ENCODE measurements at regions not wholly inside any gene's neighbourhood (a gene's known extent, or its start where the extent isn't known, plus 50 kb on each side); places are given as distances from the start of the nearest gene placed in this dataset.

DNA sequence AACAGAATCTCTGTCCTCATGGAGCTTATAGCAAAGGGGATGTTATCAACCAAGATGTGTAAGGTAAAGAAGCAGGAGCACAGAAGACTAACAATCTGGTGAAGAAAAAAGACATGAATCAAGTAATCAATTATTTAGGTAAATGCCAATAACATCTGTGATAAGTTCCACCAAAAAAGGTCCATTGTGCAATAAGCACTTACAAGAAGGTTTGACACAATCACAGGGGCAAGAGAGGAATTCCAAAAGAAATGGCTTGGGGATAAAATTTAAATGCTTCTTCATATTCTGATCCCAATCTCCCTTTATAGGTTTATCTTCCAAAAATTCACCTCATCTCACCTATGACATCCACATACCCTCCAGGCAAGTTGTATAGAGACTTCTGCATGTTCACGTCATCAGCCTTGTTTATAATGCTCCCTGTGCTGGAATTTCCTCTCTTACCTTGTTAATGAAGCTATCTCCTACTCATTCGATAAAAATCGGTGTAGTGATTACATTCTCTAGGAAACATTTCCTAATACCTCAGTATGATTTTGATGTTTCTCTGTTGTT, 53.6 kb upstream of the DPT start:
- H3K4me1 ChIP-seq (ENCODE audit: insufficient read depth, insufficient read length): no peaks in the 10 kb centered on the region
- no peak for DNase-seq (ENCODE audit: low read depth, low spot score)
- H3K9me3 ChIP-seq (ENCODE audit: insufficient read depth, low read length): no peaks in the 10 kb centered on the region
- no peak overlapping the region for H3K4me3 ChIP-seq (ENCODE audit: insufficient read length, low read depth)
- H3K27me3 ChIP-seq (ENCODE audit: insufficient read depth, insufficient read length): no peaks in the 10 kb centered on the region
- TF ChIP-seq YY1 (IDR thresholded peaks at IDR 0.05; ENCODE audit: insufficient read depth, insufficient read length) (no peak), SUZ12 (IDR thresholded peaks at IDR 0.05; ENCODE audit: extremely low read depth, insufficient read depth, insufficient read length) (no peak), ZNF274 (IDR thresholded peaks at IDR 0.05; ENCODE audit: low read depth, low read length) (no peak)
- no peaks in the 10 kb centered on the region for H3K36me3 ChIP-seq (ENCODE audit: insufficient read depth, insufficient read length, low read length)
- H3K9ac ChIP-seq (ENCODE audit: insufficient read length, low read depth): no peak overlapping the region

DNA sequence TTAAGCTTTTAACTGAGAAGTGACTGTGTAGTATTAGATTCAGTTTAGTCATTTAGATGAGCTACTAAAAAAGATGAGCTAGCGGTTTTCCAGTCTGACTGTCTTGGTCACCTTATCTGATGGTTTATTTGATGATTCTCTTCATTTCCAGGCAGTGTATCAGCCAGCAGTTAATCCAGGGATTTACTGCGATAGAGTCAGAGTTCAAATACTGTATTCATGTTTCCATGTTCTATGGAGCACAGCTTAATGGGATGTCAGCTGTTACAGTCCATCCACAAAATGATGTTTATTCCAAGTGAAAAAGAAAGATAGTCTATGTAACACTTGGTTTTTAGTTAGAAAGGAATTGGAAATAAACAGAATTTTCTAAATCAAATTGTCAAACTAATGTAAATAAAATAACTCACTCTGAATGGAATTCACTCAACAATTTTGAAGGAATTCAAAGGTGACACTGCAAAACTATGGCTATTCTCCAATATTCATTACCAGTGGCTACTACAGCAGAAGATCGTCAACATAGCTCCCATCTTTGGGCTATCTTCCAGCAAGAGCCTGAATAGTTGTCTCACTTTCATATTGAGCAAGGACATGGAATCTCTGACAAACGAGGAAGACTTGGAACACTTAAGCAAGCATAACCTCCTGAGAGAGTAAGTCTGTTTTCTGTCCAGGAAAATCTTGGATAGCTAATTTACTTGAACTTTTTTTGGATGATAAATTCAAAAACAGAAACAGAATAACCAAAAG, 54.6 kb upstream of the DPT start:
- Histone ChIP-seq H3K9ac (ENCODE audit: insufficient read length, low read depth) (no peak overlapping the region), H3K36me3 (ENCODE audit: insufficient read depth, insufficient read length, low read length) (no peaks in the 10 kb centered on the region), H3K9me3 (ENCODE audit: insufficient read depth, low read length) (no peaks in the 10 kb centered on the region), H3K4me3 (ENCODE audit: insufficient read length, low read depth) (no peak overlapping the region), H3K27me3 (ENCODE audit: insufficient read depth, insufficient read length) (no peaks in the 10 kb centered on the region), H3K4me1 (ENCODE audit: insufficient read depth, insufficient read length) (no peaks in the 10 kb centered on the region)
- TF ChIP-seq SUZ12 (IDR thresholded peaks at IDR 0.05; ENCODE audit: extremely low read depth, insufficient read depth, insufficient read length) (no peak), YY1 (IDR thresholded peaks at IDR 0.05; ENCODE audit: insufficient read depth, insufficient read length) (no peak)
- no peak for DNase-seq (ENCODE audit: low read depth, low spot score)

DNA sequence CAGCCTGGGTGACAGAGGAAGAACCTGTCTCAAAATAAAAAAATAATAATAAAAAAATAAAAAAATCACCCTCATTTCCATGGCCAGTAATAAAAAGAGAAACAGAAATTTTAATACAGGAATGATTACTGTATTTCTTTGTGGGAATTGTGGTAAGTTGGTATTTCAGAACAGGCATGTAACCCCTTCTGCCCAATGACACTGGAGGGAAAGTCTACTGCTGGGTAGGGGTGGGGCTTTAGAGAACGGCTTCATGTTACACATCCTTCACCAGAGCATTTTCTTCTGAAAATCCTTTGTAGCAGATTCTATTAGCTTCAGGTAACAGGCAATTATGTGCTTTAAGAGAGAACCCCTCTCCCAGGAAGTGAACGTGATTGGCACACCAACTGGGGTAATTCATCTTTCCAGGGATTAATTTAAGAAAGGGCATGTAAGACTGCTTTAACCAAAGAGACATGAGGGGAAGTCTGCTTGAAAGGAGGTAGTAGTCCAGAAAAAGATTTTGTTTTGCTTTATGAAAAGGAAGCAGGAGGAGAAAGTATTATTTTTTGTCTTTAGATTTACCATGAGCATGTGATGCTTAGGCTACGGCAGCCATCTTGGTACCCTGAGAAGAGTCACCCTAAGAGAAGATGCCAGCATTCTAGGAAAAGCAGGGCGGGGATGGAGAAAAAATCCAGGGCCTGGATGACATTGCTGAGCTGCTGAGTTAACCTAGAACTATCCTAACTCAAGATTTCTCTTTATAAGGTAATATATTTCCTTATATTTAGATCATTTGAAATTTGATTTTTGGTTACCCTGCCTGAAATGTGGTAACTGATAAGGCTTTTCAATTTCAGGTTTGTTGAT, 57.7 kb upstream of the DPT start:
- no peaks in the 10 kb centered on the region for H3K4me1 ChIP-seq (ENCODE audit: insufficient read depth, insufficient read length)
- no peaks in the 10 kb centered on the region for H3K36me3 ChIP-seq (ENCODE audit: insufficient read depth, insufficient read length, low read length)
- DNase-seq (ENCODE audit: low read depth, low spot score): no peak
- H3K27me3 ChIP-seq (ENCODE audit: insufficient read depth, insufficient read length): no peaks in the 10 kb centered on the region
- H3K9me3 ChIP-seq (ENCODE audit: insufficient read depth, low read length): no peaks in the 10 kb centered on the region
- H3K9ac ChIP-seq (ENCODE audit: insufficient read length, low read depth): no peak overlapping the region
- TF ChIP-seq ZNF274 (IDR thresholded peaks at IDR 0.05; ENCODE audit: low read depth, low read length) (no peak), SUZ12 (IDR thresholded peaks at IDR 0.05; ENCODE audit: extremely low read depth, insufficient read depth, insufficient read length) (no peak), YY1 (IDR thresholded peaks at IDR 0.05; ENCODE audit: insufficient read depth, insufficient read length) (no peak)
- no peak overlapping the region for H3K4me3 ChIP-seq (ENCODE audit: insufficient read length, low read depth)

DNA sequence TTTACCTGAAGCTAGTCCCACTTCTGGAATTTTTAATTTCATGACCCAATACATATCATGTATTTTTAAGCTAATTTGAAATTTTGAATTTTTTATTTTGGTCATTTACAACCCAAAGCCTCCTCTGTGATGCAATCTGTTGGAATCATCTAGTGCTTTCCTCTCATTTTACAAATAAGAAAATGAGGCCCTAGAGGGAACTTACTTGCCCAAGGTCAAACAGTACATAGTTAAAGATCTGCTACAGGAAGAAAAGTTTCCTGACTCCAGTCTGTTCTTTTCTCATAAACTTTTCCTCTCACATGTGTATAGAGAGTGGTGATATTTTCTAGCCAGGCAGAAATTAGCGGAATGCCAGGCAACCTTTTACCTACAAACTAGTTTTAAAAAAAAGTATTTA, 59.3 kb upstream of the DPT start:
- DNase-seq (ENCODE audit: low read depth, low spot score): no peak
- no peaks in the 10 kb centered on the region for H3K4me1 ChIP-seq (ENCODE audit: insufficient read depth, insufficient read length)

DNA sequence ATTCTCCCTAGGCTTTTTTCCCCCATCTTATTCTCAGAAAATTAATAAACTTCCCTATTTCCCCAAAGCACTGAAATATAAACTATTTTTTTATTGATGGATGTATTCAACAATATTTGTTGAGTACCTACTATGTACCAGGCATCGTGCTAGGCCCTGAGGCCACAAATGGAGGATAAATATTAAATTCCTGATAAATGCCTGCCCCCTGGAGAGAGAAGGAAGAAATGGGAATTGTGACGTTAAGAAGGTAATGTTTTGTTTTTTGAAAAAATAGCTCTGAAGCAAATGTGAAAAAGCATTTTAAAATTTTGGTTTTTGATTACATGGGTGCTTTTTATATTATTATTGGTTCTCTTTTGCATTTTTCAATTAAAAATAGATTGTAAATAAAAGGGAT, 60.5 kb upstream of the DPT start:
- Histone ChIP-seq H3K36me3 (ENCODE audit: insufficient read depth, insufficient read length, low read length) (no peaks in the 10 kb centered on the region), H3K9me3 (ENCODE audit: insufficient read depth, low read length) (no peaks in the 10 kb centered on the region), H3K4me3 (ENCODE audit: insufficient read length, low read depth) (no peak overlapping the region), H3K27me3 (ENCODE audit: insufficient read depth, insufficient read length) (no peaks in the 10 kb centered on the region), H3K9ac (ENCODE audit: insufficient read length, low read depth) (no peak overlapping the region), H3K4me1 (ENCODE audit: insufficient read depth, insufficient read length) (no peaks in the 10 kb centered on the region)
- DNase-seq (ENCODE audit: low read depth, low spot score): no peak
- TF ChIP-seq YY1 (IDR thresholded peaks at IDR 0.05; ENCODE audit: insufficient read depth, insufficient read length) (no peak), ZNF274 (IDR thresholded peaks at IDR 0.05; ENCODE audit: low read depth, low read length) (no peak), SUZ12 (IDR thresholded peaks at IDR 0.05; ENCODE audit: extremely low read depth, insufficient read depth, insufficient read length) (no peak)

More for the DNA sequence above, 59.3 kb upstream of the DPT start:
- TF ChIP-seq ZNF274 (IDR thresholded peaks at IDR 0.05; ENCODE audit: low read depth, low read length) (no peak), SUZ12 (IDR thresholded peaks at IDR 0.05; ENCODE audit: extremely low read depth, insufficient read depth, insufficient read length) (no peak), YY1 (IDR thresholded peaks at IDR 0.05; ENCODE audit: insufficient read depth, insufficient read length) (no peak)
- no peak overlapping the region for H3K9ac ChIP-seq (ENCODE audit: insufficient read length, low read depth)
- no peaks in the 10 kb centered on the region for H3K9me3 ChIP-seq (ENCODE audit: insufficient read depth, low read length)
- no peak overlapping the region for H3K4me3 ChIP-seq (ENCODE audit: insufficient read length, low read depth)
- no peaks in the 10 kb centered on the region for H3K36me3 ChIP-seq (ENCODE audit: insufficient read depth, insufficient read length, low read length)
- H3K27me3 ChIP-seq (ENCODE audit: insufficient read depth, insufficient read length): no peaks in the 10 kb centered on the region

DNA sequence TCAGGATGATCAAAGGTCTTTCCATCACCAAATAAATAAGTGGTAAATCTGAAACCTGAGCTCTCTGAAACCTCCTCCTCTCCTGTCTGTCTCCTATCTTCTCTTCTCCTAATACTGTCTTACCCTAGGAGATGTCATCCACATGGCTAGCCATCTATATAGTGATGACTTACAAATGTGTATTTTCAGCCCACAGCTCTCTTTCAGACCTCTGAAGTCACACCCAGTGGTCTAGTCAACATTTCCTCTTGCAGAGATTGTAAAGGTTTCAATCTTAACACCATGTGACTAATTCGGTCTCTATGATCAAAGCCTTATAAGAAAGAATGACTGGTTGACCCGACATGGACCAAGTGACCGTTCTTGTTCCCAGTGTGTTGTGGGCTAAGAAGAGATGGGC, 63.1 kb upstream of the DPT start:
- H3K4me3 ChIP-seq (ENCODE audit: insufficient read length, low read depth): no peak overlapping the region
- no peaks in the 10 kb centered on the region for H3K4me1 ChIP-seq (ENCODE audit: insufficient read depth, insufficient read length)
- no peaks in the 10 kb centered on the region for H3K27me3 ChIP-seq (ENCODE audit: insufficient read depth, insufficient read length)
- no peaks in the 10 kb centered on the region for H3K36me3 ChIP-seq (ENCODE audit: insufficient read depth, insufficient read length, low read length)
- TF ChIP-seq YY1 (IDR thresholded peaks at IDR 0.05; ENCODE audit: insufficient read depth, insufficient read length): no peak
- no peak for TF ChIP-seq ZNF274 (IDR thresholded peaks at IDR 0.05; ENCODE audit: low read depth, low read length)
- TF ChIP-seq SUZ12 (IDR thresholded peaks at IDR 0.05; ENCODE audit: extremely low read depth, insufficient read depth, insufficient read length): no peak
- no peak for DNase-seq (ENCODE audit: low read depth, low spot score)
- H3K9me3 ChIP-seq (ENCODE audit: insufficient read depth, low read length): no peaks in the 10 kb centered on the region
- no peak overlapping the region for H3K9ac ChIP-seq (ENCODE audit: insufficient read length, low read depth)

DNA sequence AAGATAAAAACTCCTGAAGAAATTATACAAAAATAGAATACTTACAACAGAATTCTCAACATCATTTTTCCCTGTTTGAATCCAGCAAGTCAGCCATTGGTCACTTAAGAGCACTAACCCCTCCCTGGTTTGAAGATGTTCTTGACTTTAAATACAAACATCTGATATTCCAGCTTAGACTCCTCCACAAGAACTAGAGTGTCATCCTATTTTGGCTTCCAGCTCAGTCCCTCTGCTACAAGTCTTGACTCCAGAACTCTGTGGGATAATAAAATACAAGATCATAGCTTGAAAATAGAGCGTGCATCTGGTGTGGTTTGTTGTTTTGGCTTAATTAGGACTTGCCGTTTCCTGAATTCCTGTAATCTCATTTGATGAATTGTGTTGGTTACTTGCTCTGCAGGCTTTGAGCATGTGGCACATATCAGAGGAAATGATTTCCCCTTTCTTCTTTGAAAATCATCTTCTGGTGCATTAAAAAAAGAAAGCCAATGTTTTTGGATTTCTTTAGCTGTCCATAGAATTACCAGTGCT, 63.7 kb upstream of the DPT start:
- H3K4me3 ChIP-seq (ENCODE audit: insufficient read length, low read depth): no peak overlapping the region
- H3K9me3 ChIP-seq (ENCODE audit: insufficient read depth, low read length): no peaks in the 10 kb centered on the region
- no peaks in the 10 kb centered on the region for H3K27me3 ChIP-seq (ENCODE audit: insufficient read depth, insufficient read length)
- H3K4me1 ChIP-seq (ENCODE audit: insufficient read depth, insufficient read length): no peaks in the 10 kb centered on the region
- H3K36me3 ChIP-seq (ENCODE audit: insufficient read depth, insufficient read length, low read length): no peaks in the 10 kb centered on the region
- TF ChIP-seq SUZ12 (IDR thresholded peaks at IDR 0.05; ENCODE audit: extremely low read depth, insufficient read depth, insufficient read length): no peak
- no peak for TF ChIP-seq YY1 (IDR thresholded peaks at IDR 0.05; ENCODE audit: insufficient read depth, insufficient read length)
- no peak for TF ChIP-seq ZNF274 (IDR thresholded peaks at IDR 0.05; ENCODE audit: low read depth, low read length)
- DNase-seq (ENCODE audit: low read depth, low spot score): no peak
- H3K9ac ChIP-seq (ENCODE audit: insufficient read length, low read depth): no peak overlapping the region
